K562 (cell line): ENCODE measurements at regions not wholly inside any gene's neighbourhood (a gene's known extent, or its start where the extent isn't known, plus 50 kb on each side); places are given as distances from the start of the nearest gene placed in this dataset.

Experiments
- ARID3B ChIP-seq: fragments of 250-450 bp; sonication (Bioruptor Pico); IDR thresholded peaks from 2 replicates; pipeline ENCODE4 v1.4.0; 2020; ENCODE audit warnings: borderline replicate concordance
- ATF4 ChIP-seq: fragments of 450-650 bp; formaldehyde crosslinking; IDR thresholded peaks from 2 replicates; pipeline ENCODE4 v1.4.0; 2022; ENCODE audit warnings: mild to moderate bottlenecking, moderate library complexity
- EGR1 ChIP-seq: fragments of 450-650 bp; conservative IDR thresholded peaks from 2 replicates; pipeline ENCODE4 v1.6.1; 2017; ENCODE audit warnings: mild to moderate bottlenecking
- HINFP ChIP-seq: fragments of 450-650 bp; conservative IDR thresholded peaks from 2 replicates; pipeline ENCODE4 v1.6.1; 2016; ENCODE audit warnings: missing genetic modification characterization, low read depth, mild to moderate bottlenecking, control low read depth, missing compliant biosample characterization
- KAT8 ChIP-seq: fragments of 450-650 bp; IDR thresholded peaks from 2 replicates; pipeline ENCODE4 v1.6.1; 2016; ENCODE audit warnings: low read depth, mild to moderate bottlenecking
- KDM1A ChIP-seq, 2 experiments: fragments of 450-650 bp; IDR thresholded peaks; 2 replicates each; pipeline ENCODE4 v1.6.1; 2016; ENCODE audit warnings: mild to moderate bottlenecking in 2 of 2
- PKNOX1 ChIP-seq: fragments of 450-650 bp; IDR thresholded peaks from 2 replicates; pipeline ENCODE4 v1.6.1; 2016
- POLR2G ChIP-seq: fragments of 200-400 bp; formaldehyde crosslinking; IDR thresholded peaks from 2 replicates; pipeline ENCODE4 v1.6.1; 2017; ENCODE audit warnings: low read depth, mild to moderate bottlenecking, antibody characterized with exemption, low read length, moderate library complexity
- PTRF ChIP-seq: fragments of 450-650 bp; IDR thresholded peaks from 2 replicates; pipeline ENCODE4 v1.6.1; 2016; ENCODE audit warnings: mild to moderate bottlenecking, missing genetic modification characterization, missing compliant biosample characterization
- XRCC3 ChIP-seq: fragments of 450-650 bp; IDR thresholded peaks from 2 replicates; pipeline ENCODE4 v1.6.1; 2017; ENCODE audit warnings: mild to moderate bottlenecking, moderate library complexity

GRCh38 chr22:26903030-26903856 lies 245.9 kb downstream of the MIAT start (continued):
- TF ChIP-seq PKNOX1 = no peak
- no peak for TF ChIP-seq ATF4 (CRISPR knock-in tag)
- TF ChIP-seq ARID3B (CRISPR knock-in tag) = no peak
- TF ChIP-seq HINFP (tag) = no peak
- TF ChIP-seq PTRF (tag) = no peak
- TF ChIP-seq XRCC3 = no peak
- no peak for TF ChIP-seq POLR2G
- TF ChIP-seq KAT8 = no peak
- no peak for TF ChIP-seq EGR1
- TF ChIP-seq KDM1A (IDR thresholded peaks at IDR 0.05) = no peak
